ENCODE measurements at regions not wholly inside any gene's neighbourhood (a gene's known extent, or its start where the extent isn't known, plus 50 kb on each side); places are given as distances from the start of the nearest gene placed in this dataset.

DNA sequence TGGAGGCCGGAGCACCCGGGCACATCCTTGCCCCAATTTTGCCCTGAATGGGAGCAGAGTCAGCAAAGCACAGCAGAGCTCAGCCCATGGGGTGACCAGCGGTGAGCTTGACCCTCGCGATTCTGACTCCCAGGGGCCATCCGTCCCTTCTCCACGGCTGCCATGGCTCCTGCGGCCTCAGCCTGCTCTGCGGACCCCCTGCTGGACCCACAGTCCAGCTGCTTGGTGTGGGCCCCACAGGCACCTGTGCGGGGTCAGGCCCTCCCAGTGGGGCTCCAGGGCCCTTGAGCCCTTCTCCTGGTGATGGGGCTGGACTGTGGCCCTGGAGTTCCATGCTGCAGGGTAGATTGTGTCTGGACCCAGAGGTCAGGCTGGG lies 144.2 kb downstream of the ENGASE start:
- Histone ChIP-seq H3K4me2 (ENCODE audit: low read depth, low read length) (no peak overlapping the region), H3K27ac (ENCODE audit: extremely low read length, insufficient read depth, low read length) (no peak overlapping the region), H3K27me3 (ENCODE audit: control insufficient read depth in 1 of 2, insufficient read depth in 2 of 2, low read length in 2 of 2) (peaks cover 58 to 96% of the 10 kb centered on the region in 2 experiments), H3K79me2 (ENCODE audit: insufficient read depth, low read length) (no peaks in the 10 kb centered on the region), H4K20me1 (ENCODE audit: insufficient read depth, low read length) (peaks cover 9% of the 10 kb centered on the region; the same call in 1 of the 2 replicates), H3K9me3 (ENCODE audit: low read length) (no peaks in the 10 kb centered on the region), H2AFZ (ENCODE audit: low read length) (no peak overlapping the region), H3K36me3 (replicated peaks in 1 of 2; ENCODE audit: control insufficient read depth in 1 of 2, insufficient read depth in 2 of 2, low read length in 2 of 2) (no peaks in the 10 kb centered on the region), H3K4me3 (replicated peaks in 1 of 3; ENCODE audit: insufficient read depth in 1 of 3, low read depth in 2 of 3, low read length in 3 of 3) (no peak overlapping the region), H3K9ac (ENCODE audit: insufficient read depth, low read depth, low read length) (no peak overlapping the region), H3K4me1 (ENCODE audit: insufficient read depth, low read length) (no peaks in the 10 kb centered on the region)
- FAIRE-seq: no peak
- ATAC-seq: no peak
- ChIA-PET CTCF (ENCODE audit: low intra/inter-chr PET ratio, low total read pairs) (no interaction called here), POLR2A (no interaction called here)
- in situ Hi-C loops (cut with HindIII; ENCODE audit: extremely low pct_ligation_motif_present, low pct_unique_long_range_greater_than_20kb) (no loop called here), intact Hi-C loops (cut with micrococcal nuclease; ENCODE audit: unreplicated experiment) (no loop called here)
- DNase-seq (ENCODE audit: low spot score): no peak
- WGBS (ENCODE audit: low lambda C conversion rate): 3% methylated on average over 9 of the region's 10 CpGs
- no TSS peak for BruUV-seq (replicated peaks)
- TF ChIP-seq, protein P1, sequence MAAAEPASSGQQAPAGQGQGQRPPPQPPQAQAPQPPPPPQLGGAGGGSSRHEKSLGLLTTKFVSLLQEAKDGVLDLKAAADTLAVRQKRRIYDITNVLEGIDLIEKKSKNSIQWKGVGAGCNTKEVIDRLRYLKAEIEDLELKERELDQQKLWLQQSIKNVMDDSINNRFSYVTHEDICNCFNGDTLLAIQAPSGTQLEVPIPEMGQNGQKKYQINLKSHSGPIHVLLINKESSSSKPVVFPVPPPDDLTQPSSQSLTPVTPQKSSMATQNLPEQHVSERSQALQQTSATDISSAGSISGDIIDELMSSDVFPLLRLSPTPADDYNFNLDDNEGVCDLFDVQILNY (CRISPR knock-in tag; conservative IDR thresholded peaks at IDR 0.05): no peak
- TF ChIP-seq CC2D1A (CRISPR knock-in tag; IDR thresholded peaks at IDR 0.05) (no peak), HOXD1 (CRISPR knock-in tag; IDR thresholded peaks at IDR 0.05) (no peak), SSRP1 (CRISPR knock-in tag; IDR thresholded peaks at IDR 0.05) (no peak), NFE2L1 (CRISPR knock-in tag; IDR thresholded peaks at IDR 0.05; ENCODE audit: borderline replicate concordance) (no peak), ISX (CRISPR knock-in tag; conservative IDR thresholded peaks at IDR 0.05) (no peak), ZNF468 (CRISPR knock-in tag; IDR thresholded peaks at IDR 0.05) (no peak), ZBTB1 (CRISPR knock-in tag; IDR thresholded peaks at IDR 0.05; ENCODE audit: borderline replicate concordance) (no peak), FLYWCH1 (CRISPR knock-in tag; IDR thresholded peaks at IDR 0.05) (no peak)
- TF ChIP-seq, protein P2, sequence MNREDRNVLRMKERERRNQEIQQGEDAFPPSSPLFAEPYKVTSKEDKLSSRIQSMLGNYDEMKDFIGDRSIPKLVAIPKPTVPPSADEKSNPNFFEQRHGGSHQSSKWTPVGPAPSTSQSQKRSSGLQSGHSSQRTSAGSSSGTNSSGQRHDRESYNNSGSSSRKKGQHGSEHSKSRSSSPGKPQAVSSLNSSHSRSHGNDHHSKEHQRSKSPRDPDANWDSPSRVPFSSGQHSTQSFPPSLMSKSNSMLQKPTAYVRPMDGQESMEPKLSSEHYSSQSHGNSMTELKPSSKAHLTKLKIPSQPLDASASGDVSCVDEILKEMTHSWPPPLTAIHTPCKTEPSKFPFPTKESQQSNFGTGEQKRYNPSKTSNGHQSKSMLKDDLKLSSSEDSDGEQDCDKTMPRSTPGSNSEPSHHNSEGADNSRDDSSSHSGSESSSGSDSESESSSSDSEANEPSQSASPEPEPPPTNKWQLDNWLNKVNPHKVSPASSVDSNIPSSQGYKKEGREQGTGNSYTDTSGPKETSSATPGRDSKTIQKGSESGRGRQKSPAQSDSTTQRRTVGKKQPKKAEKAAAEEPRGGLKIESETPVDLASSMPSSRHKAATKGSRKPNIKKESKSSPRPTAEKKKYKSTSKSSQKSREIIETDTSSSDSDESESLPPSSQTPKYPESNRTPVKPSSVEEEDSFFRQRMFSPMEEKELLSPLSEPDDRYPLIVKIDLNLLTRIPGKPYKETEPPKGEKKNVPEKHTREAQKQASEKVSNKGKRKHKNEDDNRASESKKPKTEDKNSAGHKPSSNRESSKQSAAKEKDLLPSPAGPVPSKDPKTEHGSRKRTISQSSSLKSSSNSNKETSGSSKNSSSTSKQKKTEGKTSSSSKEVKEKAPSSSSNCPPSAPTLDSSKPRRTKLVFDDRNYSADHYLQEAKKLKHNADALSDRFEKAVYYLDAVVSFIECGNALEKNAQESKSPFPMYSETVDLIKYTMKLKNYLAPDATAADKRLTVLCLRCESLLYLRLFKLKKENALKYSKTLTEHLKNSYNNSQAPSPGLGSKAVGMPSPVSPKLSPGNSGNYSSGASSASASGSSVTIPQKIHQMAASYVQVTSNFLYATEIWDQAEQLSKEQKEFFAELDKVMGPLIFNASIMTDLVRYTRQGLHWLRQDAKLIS (CRISPR knock-in tag; IDR thresholded peaks at IDR 0.05): no peak
- TF ChIP-seq, protein P3, sequence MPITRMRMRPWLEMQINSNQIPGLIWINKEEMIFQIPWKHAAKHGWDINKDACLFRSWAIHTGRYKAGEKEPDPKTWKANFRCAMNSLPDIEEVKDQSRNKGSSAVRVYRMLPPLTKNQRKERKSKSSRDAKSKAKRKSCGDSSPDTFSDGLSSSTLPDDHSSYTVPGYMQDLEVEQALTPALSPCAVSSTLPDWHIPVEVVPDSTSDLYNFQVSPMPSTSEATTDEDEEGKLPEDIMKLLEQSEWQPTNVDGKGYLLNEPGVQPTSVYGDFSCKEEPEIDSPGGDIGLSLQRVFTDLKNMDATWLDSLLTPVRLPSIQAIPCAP (CRISPR knock-in tag; IDR thresholded peaks at IDR 0.05; ENCODE audit: low read depth): no peak
- TF ChIP-seq, protein P4, sequence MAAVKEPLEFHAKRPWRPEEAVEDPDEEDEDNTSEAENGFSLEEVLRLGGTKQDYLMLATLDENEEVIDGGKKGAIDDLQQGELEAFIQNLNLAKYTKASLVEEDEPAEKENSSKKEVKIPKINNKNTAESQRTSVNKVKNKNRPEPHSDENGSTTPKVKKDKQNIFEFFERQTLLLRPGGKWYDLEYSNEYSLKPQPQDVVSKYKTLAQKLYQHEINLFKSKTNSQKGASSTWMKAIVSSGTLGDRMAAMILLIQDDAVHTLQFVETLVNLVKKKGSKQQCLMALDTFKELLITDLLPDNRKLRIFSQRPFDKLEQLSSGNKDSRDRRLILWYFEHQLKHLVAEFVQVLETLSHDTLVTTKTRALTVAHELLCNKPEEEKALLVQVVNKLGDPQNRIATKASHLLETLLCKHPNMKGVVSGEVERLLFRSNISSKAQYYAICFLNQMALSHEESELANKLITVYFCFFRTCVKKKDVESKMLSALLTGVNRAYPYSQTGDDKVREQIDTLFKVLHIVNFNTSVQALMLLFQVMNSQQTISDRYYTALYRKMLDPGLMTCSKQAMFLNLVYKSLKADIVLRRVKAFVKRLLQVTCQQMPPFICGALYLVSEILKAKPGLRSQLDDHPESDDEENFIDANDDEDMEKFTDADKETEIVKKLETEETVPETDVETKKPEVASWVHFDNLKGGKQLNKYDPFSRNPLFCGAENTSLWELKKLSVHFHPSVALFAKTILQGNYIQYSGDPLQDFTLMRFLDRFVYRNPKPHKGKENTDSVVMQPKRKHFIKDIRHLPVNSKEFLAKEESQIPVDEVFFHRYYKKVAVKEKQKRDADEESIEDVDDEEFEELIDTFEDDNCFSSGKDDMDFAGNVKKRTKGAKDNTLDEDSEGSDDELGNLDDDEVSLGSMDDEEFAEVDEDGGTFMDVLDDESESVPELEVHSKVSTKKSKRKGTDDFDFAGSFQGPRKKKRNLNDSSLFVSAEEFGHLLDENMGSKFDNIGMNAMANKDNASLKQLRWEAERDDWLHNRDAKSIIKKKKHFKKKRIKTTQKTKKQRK (IDR thresholded peaks at IDR 0.05; ENCODE audit: low read length): no peak
- TF ChIP-seq, protein P5, sequence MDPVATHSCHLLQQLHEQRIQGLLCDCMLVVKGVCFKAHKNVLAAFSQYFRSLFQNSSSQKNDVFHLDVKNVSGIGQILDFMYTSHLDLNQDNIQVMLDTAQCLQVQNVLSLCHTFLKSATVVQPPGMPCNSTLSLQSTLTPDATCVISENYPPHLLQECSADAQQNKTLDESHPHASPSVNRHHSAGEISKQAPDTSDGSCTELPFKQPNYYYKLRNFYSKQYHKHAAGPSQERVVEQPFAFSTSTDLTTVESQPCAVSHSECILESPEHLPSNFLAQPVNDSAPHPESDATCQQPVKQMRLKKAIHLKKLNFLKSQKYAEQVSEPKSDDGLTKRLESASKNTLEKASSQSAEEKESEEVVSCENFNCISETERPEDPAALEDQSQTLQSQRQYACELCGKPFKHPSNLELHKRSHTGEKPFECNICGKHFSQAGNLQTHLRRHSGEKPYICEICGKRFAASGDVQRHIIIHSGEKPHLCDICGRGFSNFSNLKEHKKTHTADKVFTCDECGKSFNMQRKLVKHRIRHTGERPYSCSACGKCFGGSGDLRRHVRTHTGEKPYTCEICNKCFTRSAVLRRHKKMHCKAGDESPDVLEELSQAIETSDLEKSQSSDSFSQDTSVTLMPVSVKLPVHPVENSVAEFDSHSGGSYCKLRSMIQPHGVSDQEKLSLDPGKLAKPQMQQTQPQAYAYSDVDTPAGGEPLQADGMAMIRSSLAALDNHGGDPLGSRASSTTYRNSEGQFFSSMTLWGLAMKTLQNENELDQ (CRISPR knock-in tag; IDR thresholded peaks at IDR 0.05; ENCODE audit: borderline replicate concordance): no peak

All from HepG2 (cell line).